ENCODE measurements at regions not wholly inside any gene's neighbourhood (a gene's known extent, or its start where the extent isn't known, plus 50 kb on each side); places are given as distances from the start of the nearest gene placed in this dataset.

DNA sequence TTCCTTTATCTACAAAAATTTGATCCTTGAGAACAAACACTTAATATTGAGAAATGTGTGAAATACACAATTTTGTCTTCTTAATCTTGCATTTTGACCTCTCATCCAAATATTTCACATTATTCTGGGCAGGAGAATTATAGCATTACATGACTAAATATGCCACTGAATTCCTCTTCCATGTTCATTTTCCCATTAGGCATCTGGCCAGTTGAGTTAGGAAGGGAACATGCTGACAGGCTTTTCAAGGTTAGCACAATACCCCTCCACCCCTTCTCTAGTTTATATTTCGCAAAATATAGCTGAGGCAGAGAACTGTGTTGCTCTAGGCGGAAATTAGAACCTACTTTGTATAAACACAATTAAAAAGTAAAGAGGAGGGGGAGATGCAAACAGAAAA is 271.7 kb upstream of the ZC3H12C start:
- H3K4me1 Mint-ChIP-seq = no peaks in the 10 kb centered on the region
- DNase-seq (ENCODE audit: low spot score in 2 of 2, unreplicated experiment in 2 of 2) = no peak
- no peak overlapping the region for H3K4me3 Mint-ChIP-seq
- H3K9me3 Mint-ChIP-seq = no peaks in the 10 kb centered on the region
- TF ChIP-seq, protein P1, sequence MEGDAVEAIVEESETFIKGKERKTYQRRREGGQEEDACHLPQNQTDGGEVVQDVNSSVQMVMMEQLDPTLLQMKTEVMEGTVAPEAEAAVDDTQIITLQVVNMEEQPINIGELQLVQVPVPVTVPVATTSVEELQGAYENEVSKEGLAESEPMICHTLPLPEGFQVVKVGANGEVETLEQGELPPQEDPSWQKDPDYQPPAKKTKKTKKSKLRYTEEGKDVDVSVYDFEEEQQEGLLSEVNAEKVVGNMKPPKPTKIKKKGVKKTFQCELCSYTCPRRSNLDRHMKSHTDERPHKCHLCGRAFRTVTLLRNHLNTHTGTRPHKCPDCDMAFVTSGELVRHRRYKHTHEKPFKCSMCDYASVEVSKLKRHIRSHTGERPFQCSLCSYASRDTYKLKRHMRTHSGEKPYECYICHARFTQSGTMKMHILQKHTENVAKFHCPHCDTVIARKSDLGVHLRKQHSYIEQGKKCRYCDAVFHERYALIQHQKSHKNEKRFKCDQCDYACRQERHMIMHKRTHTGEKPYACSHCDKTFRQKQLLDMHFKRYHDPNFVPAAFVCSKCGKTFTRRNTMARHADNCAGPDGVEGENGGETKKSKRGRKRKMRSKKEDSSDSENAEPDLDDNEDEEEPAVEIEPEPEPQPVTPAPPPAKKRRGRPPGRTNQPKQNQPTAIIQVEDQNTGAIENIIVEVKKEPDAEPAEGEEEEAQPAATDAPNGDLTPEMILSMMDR (IDR thresholded peaks at IDR 0.05; ENCODE audit: unreplicated experiment) = no peak
- no peaks in the 10 kb centered on the region for H3K36me3 Mint-ChIP-seq
- no peak overlapping the region for H3K27ac Mint-ChIP-seq
- H3K27me3 Mint-ChIP-seq (ENCODE audit: low read depth) = no peaks in the 10 kb centered on the region

DNA sequence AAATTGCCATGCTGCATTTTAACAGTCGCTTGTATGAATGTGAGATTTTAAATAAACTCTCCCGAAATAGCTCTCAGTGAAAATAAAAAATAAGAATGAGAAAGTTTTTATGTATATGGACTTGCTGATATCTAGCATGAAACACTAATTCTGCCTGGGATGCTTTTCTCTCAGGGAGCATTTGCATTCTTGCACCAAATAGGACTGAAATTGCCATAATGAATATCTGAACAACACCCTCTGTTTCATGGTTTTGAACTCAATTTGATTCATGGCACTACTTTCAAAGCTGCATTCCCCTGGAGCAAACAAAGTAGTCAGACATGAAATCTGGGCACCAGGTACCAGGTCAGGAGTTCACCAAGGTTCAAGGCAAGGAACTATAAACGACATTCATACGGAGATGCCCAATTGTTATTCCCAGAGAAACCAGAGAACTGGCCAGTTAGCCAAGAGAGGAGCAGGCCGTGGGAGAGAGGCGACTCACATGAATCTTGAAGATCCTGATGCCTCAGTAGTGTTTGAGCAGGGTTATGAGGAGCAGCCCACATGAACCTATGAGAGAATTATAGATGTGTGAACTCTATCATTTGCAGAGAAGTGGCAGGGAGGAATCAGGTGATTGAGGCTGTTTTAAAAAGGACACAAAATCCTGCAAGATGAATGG is 270.6 kb upstream of the ZC3H12C start:
- no peaks in the 10 kb centered on the region for H3K36me3 Mint-ChIP-seq
- H3K27ac Mint-ChIP-seq = no peak overlapping the region
- H3K9me3 Mint-ChIP-seq = no peaks in the 10 kb centered on the region
- TF ChIP-seq, protein P1 (IDR thresholded peaks at IDR 0.05; ENCODE audit: unreplicated experiment) = no peak
- no peaks in the 10 kb centered on the region for H3K27me3 Mint-ChIP-seq (ENCODE audit: low read depth)
- H3K4me1 Mint-ChIP-seq = no peaks in the 10 kb centered on the region
- no peak for DNase-seq (ENCODE audit: low spot score in 2 of 2, unreplicated experiment in 2 of 2)
- no peak overlapping the region for H3K4me3 Mint-ChIP-seq

DNA sequence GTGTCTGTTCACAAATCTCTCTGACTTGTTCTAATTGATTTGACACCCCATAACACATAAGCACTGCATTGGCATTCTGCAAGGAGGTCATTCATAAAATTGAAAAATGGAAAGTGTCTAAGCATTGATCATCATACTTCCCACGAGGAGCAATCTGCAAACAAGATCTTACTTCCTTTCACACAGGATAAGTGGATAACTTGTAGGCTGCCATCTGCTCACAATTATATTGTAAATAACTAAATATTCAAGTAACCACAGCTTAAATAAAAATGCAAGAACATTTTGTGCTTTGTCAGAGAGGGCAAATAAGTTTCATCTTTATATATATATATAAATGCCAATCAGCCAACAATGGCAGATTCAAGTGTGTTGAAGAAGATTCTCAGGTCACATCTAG is 264.8 kb upstream of the ZC3H12C start:
- Mint-ChIP-seq H3K27me3 (ENCODE audit: low read depth) (no peaks in the 10 kb centered on the region), H3K4me3 (no peak overlapping the region), H3K27ac (no peak overlapping the region), H3K36me3 (no peaks in the 10 kb centered on the region), H3K4me1 (no peaks in the 10 kb centered on the region), H3K9me3 (peaks cover 4% of the 10 kb centered on the region)
- no peak for DNase-seq (ENCODE audit: low spot score in 2 of 2, unreplicated experiment in 2 of 2)
- TF ChIP-seq, protein P1 (IDR thresholded peaks at IDR 0.05; ENCODE audit: unreplicated experiment) = no peak

DNA sequence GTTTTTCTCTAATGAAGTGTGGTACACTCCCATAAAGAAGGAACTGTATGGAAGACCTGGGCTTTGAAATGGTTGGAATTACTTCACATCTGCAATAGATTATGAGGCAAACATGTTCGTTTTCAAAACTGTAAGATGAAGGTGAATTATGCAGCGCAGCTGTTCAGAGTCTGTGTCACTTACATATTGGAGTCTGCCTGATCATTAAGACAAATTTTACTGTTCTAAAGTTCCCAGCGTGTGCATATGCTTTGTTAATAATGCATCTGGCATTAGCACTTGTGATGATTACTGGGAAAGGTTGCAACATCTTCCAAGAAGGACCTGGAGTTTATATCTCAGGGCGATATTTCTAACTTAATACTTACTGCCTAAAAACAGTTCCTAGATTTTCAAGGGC is 255.2 kb upstream of the ZC3H12C start:
- Mint-ChIP-seq H3K4me3 (no peak overlapping the region), H3K36me3 (no peaks in the 10 kb centered on the region), H3K27me3 (ENCODE audit: low read depth) (peaks cover 4% of the 10 kb centered on the region), H3K27ac (no peak overlapping the region), H3K9me3 (peaks cover 3% of the 10 kb centered on the region), H3K4me1 (peaks cover 14% of the 10 kb centered on the region)
- DNase-seq (ENCODE audit: low spot score in 2 of 2, unreplicated experiment in 2 of 2) = no peak
- TF ChIP-seq, protein P1 (IDR thresholded peaks at IDR 0.05; ENCODE audit: unreplicated experiment) = no peak

DNA sequence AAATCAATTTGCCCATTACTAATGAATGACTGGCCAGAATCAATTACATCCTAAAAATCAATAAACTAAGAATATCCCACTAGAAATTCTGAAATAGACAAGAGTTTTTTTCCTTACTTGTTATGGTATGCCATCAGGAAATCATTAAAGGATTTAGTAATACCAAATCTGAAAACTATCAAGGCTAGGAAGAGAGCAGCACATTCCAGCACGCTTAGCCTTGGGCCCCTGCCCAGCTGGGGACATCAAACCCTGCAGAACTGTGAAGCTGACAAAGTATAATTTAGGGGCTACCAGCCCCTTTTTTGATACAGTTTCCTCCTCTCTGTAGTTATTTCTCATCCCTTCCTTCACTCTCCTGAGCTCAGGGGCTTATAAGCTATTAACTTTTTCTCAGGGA is 247.8 kb upstream of the ZC3H12C start:
- no peaks in the 10 kb centered on the region for H3K36me3 Mint-ChIP-seq
- TF ChIP-seq, protein P1 (IDR thresholded peaks at IDR 0.05; ENCODE audit: unreplicated experiment) = no peak
- no peaks in the 10 kb centered on the region for H3K9me3 Mint-ChIP-seq
- H3K27me3 Mint-ChIP-seq (ENCODE audit: low read depth) = peaks cover 4% of the 10 kb centered on the region
- peaks cover 25% of the 10 kb centered on the region for H3K4me1 Mint-ChIP-seq
- DNase-seq (ENCODE audit: low spot score in 2 of 2, unreplicated experiment in 2 of 2) = no peak
- H3K27ac Mint-ChIP-seq = peak overlapping the region; percentile 30
- H3K4me3 Mint-ChIP-seq = no peak overlapping the region

DNA sequence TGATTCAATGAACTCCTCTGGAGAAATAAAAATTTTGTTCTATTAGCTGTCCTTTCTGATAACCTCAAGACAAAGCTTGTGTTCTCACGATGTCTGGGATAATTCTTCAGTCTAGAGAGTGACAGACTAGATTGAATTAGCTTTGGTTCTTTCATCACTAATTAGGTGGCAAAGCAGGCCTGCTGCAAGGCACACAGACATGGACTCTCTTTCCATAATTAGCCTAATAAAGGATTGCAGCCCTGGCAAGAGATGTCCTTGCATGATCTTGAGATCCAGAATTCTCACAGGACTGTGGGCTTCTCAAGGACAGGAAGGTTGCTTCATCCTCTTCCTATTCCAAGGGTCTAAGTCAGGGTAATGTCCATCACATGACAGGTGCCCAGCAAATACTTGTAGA is 245.6 kb upstream of the ZC3H12C start:
- Mint-ChIP-seq H3K36me3 (no peaks in the 10 kb centered on the region), H3K4me1 (peaks cover 30% of the 10 kb centered on the region), H3K4me3 (no peak overlapping the region), H3K27ac (no peak overlapping the region), H3K9me3 (no peaks in the 10 kb centered on the region), H3K27me3 (ENCODE audit: low read depth) (no peaks in the 10 kb centered on the region)
- DNase-seq (ENCODE audit: low spot score in 2 of 2, unreplicated experiment in 2 of 2) = no peak
- TF ChIP-seq, protein P1 (IDR thresholded peaks at IDR 0.05; ENCODE audit: unreplicated experiment) = no peak
